Superior temporal gyrus (tissue), 1 donor: ENCODE measurements at regions not wholly inside any gene's neighbourhood (a gene's known extent, or its start where the extent isn't known, plus 50 kb on each side); places are given as distances from the start of the nearest gene placed in this dataset.
A peak's percentile ranks its signal among the peaks of the same experiment; 100 is the strongest.
"Not testable (repeated sequence)": the region's sequence is repeated elsewhere in the genome, so short reads cannot be mapped to it uniquely, and the experiment has no call there.

Source experiments
- DNase-seq: peaks from one replicate; pipeline ENCODE4 v3.0.0-alpha.2; 2016; ENCODE audit errors: extremely low spot score

GRCh38 chr9:33623658-33624586 is 99.9 kb downstream of the ANKRD18B start:
- DNase-seq, result peak; percentile 94

GRCh38 chr9:33628318-33628717 is 104.3 kb downstream of the ANKRD18B start:
- not testable (repeated sequence) for DNase-seq

- no peak for DNase-seq
These were observed 104.9 kb downstream of the ANKRD18B start for GRCh38 chr9:33628865-33629410.

GRCh38 chr9:33633636-33634035 is 109.6 kb downstream of the ANKRD18B start:
- DNase-seq, result no peak

GRCh38 chr9:33637881-33638280 is 113.8 kb downstream of the ANKRD18B start:
- DNase-seq, result no peak

GRCh38 chr9:33638391-33638915 is 114.4 kb downstream of the ANKRD18B start:
- DNase-seq, result no peak

- DNase-seq, result no peak
These were observed 121.7 kb downstream of the ANKRD18B start for GRCh38 chr9:33645706-33646105.

GRCh38 chr9:33649463-33649862 is 125.4 kb downstream of the ANKRD18B start:
- no peak for DNase-seq

- DNase-seq, result no peak
These were observed 127.1 kb downstream of the ANKRD18B start for GRCh38 chr9:33651125-33651524.

GRCh38 chr9:33659921-33660320 is 135.4 kb upstream of the PRSS3 start:
- DNase-seq, result no peak

- no peak for DNase-seq
These were observed 134.6 kb upstream of the PRSS3 start for GRCh38 chr9:33660772-33661171.

GRCh38 chr9:33661176-33661575 is 134.2 kb upstream of the PRSS3 start:
- DNase-seq, result no peak

- DNase-seq, result no peak
These were observed 132.5 kb upstream of the PRSS3 start for GRCh38 chr9:33662871-33663270.

GRCh38 chr9:33676194-33676745 is 119.1 kb upstream of the PRSS3 start:
- peak; percentile 56 for DNase-seq

GRCh38 chr9:33676746-33677505 is 118.4 kb upstream of the PRSS3 start:
- DNase-seq, result peak; percentile 68

- DNase-seq, result no peak
These were observed 117.9 kb upstream of the PRSS3 start for GRCh38 chr9:33677506-33677809.

- DNase-seq, result peak; percentile 21
These were observed 117.4 kb upstream of the PRSS3 start for GRCh38 chr9:33677961-33678360.

GRCh38 chr9:33682551-33682950 is 112.8 kb upstream of the PRSS3 start:
- DNase-seq, result no peak

- no peak for DNase-seq
These were observed 110.5 kb upstream of the PRSS3 start for GRCh38 chr9:33684831-33685230.

- no peak for DNase-seq
These were observed 108.4 kb upstream of the PRSS3 start for GRCh38 chr9:33686942-33687341.

- DNase-seq, result no peak
These were observed 107.6 kb upstream of the PRSS3 start for GRCh38 chr9:33687779-33688178.
